Fibroblast of mammary gland (primary cell): ENCODE measurements at regions not wholly inside any gene's neighbourhood (a gene's known extent, or its start where the extent isn't known, plus 50 kb on each side); places are given as distances from the start of the nearest gene placed in this dataset.
A peak's percentile ranks its signal among the peaks of the same experiment; 100 is the strongest.

Experiments
- DNase-seq: peaks from one replicate; pipeline ENCODE4 v3.0.0-alpha.2; 2010; ENCODE audit warnings: low read depth
- H3K4me3 ChIP-seq: 2 replicates; pipeline ENCODE4 v1.5.1; 2011; ENCODE audit warnings: low read depth, mild to moderate bottlenecking, low read length, moderate library complexity; ENCODE audit not compliant: control insufficient read depth
- CTCF ChIP-seq: conservative IDR thresholded peaks from 2 replicates; pipeline ENCODE4 v1.5.1; 2011; ENCODE audit warnings: low read depth, low read length, inconsistent platforms; ENCODE audit not compliant: control insufficient read depth, insufficient read depth

- H3K4me3 ChIP-seq = no peak overlapping the region
- DNase-seq = peak; percentile 26
- no peak for TF ChIP-seq CTCF
Measured at GRCh38 chrX:106300239-106300638, 132.1 kb downstream of the PWWP3B start.

GRCh38 chrX:106300656-106301055 lies 132.6 kb downstream of the PWWP3B start:
- no peak for DNase-seq
- no peak overlapping the region for H3K4me3 ChIP-seq
- TF ChIP-seq CTCF = no peak

- no peak overlapping the region for H3K4me3 ChIP-seq
- TF ChIP-seq CTCF = no peak
- DNase-seq = peak; percentile 38
Measured at GRCh38 chrX:106302304-106302703, 134.2 kb downstream of the PWWP3B start.

- DNase-seq = no peak
- no peak for TF ChIP-seq CTCF
- H3K4me3 ChIP-seq = no peak overlapping the region
Measured at GRCh38 chrX:106306391-106306947, 138.4 kb downstream of the PWWP3B start.

- H3K4me3 ChIP-seq = no peak overlapping the region
- no peak for TF ChIP-seq CTCF
Measured at GRCh38 chrX:106323357-106323756, 155.3 kb downstream of the PWWP3B start.

GRCh38 chrX:106331606-106332005 lies 163.5 kb downstream of the PWWP3B start:
- H3K4me3 ChIP-seq = no peak overlapping the region
- TF ChIP-seq CTCF = no peak
- DNase-seq = no peak

More at GRCh38 chrX:106323357-106323756, 155.3 kb downstream of the PWWP3B start:
- no peak for DNase-seq

GRCh38 chrX:106341823-106342222 lies 173.7 kb downstream of the PWWP3B start:
- peak; percentile 21 for DNase-seq
- H3K4me3 ChIP-seq = no peak overlapping the region
- no peak for TF ChIP-seq CTCF
